IPS-NIHi11 (cell line): ENCODE measurements at regions not wholly inside any gene's neighbourhood (a gene's known extent, or its start where the extent isn't known, plus 50 kb on each side); places are given as distances from the start of the nearest gene placed in this dataset.

Experiments used
- DNase-seq: peaks from one replicate; pipeline ENCODE4 v3.0.0; 2012; ENCODE audit warnings: mixed read lengths, low spot score

GRCh38 chr5:5793242-5794117, 371.0 kb downstream of the ICE1 start:
- DNase-seq = no peak

- DNase-seq = no peak
Measured at GRCh38 chr5:5792106-5792505, 369.6 kb downstream of the ICE1 start.

DNA sequence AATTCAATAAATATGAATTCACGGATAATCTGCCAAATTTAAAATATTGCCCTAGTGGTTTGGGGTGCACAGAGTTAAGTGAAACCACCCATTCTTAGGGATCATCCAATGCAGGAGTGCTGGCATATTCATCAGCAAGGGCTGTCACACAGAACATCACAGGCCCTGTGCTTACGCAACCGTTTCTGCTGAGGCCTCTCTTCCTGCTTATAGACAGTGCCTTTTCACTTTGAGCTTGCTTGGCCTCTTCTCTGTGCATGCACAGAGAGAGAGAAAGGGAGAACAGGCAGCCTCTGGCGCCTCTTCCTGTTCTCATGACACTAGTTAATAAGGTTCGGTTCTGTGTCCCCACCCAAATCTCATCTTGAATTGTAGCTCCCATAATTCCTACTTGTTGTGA, 366.3 kb downstream of the ICE1 start:
- DNase-seq = no peak

DNA sequence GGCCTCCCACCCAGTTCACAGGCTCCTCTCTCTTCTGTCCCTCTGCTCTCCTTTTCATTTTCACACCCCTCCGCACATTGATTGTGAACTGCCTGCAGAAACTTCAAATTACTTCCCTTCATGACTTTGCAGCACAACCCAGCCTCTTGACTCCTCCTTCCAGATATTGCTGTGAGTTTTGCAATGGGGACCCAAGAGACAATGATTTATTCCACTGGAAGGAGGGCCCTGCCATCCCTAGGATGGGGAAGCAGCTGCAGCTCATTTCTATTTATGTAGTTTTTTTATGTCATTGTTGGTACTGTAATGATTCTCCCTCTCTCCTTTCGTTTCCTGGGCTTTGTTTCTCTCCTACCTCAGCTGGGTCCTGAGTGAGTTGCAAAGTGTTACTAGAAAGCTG, 364.9 kb downstream of the ICE1 start:
- no peak for DNase-seq

DNA sequence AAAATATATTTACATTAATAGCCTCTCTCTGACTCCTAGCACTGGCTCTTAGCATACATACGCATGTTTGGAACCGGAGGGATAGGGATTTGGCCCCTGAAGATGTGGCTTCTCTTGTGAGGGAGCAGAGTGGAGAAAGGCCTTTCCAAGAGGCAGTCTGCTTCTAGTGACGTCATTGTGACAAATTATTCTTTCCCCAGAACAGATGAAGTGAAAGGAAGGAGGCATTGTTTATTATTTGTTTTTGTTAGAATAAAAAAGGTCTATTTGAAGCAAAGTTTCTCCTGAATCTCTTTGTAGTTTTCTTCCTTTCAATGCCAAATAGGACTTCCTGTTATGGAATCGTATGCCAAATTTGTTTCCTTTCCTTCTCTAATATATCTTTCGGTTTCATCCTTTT, 361.6 kb downstream of the ICE1 start:
- DNase-seq = no peak

DNA sequence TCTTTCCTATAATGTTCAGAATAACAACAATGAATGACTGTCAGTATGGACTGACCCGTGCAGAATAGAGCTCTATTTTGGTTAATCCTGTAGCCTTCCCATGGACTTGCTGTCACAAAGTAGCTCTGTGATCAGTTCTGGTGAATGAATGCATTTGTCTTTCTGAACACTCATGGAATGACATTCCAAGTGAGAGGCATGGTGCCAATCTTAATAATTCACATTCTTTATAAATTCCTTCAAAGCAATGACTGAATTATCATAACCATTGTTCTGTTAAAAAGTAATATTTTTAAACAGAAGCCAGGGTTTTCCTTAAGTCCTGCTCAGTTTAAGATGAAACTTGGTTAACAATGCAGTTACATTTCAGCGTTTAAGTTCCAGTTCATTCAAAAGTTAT, 360.5 kb downstream of the ICE1 start:
- DNase-seq = no peak

GRCh38 chr5:5782402-5782801, 359.9 kb downstream of the ICE1 start:
- DNase-seq = no peak

DNA sequence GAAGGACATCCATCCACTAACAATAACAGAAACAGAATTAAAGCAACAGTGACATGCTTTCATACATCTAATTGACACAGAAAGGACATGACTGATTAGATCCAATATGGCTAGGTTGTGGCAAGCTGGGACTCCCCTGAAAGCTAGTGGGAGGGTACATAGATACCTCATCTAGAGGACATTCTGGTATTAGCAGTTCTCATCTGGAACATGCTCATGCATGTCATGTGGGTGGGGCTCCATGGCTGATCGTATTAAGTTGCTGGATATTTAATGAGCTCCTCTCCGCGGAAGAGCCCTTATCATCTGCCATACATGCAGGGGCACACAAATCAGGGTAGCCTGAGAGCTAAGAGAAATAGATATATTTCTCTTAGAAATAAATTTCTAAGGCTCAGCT, 358.9 kb downstream of the ICE1 start:
- DNase-seq = no peak

GRCh38 chr5:5780253-5780652, 357.8 kb downstream of the ICE1 start:
- DNase-seq = no peak

- DNase-seq = no peak
Measured at GRCh38 chr5:5777013-5777412, 354.5 kb downstream of the ICE1 start.

DNA sequence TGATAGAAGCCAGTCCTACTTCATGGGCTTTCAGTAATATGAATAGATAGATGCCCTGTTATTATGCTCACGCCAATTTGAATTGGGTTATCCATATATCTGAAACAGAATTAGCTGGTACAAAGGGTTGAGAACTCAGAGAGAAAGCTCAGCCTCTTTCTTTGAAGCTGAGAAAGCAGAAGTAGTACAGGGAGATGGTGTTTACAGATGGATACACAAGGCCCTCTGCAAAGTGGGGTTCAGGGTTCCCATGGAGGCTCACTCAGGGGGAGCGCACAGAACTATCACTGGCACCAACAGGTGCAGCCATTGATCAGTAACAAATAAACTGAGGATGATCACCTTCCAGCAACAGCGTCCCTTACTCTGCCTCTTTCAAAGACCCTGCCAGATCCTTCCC, 349.7 kb downstream of the ICE1 start:
- no peak for DNase-seq

GRCh38 chr5:5770825-5771224, 348.3 kb downstream of the ICE1 start:
- DNase-seq = no peak

DNA sequence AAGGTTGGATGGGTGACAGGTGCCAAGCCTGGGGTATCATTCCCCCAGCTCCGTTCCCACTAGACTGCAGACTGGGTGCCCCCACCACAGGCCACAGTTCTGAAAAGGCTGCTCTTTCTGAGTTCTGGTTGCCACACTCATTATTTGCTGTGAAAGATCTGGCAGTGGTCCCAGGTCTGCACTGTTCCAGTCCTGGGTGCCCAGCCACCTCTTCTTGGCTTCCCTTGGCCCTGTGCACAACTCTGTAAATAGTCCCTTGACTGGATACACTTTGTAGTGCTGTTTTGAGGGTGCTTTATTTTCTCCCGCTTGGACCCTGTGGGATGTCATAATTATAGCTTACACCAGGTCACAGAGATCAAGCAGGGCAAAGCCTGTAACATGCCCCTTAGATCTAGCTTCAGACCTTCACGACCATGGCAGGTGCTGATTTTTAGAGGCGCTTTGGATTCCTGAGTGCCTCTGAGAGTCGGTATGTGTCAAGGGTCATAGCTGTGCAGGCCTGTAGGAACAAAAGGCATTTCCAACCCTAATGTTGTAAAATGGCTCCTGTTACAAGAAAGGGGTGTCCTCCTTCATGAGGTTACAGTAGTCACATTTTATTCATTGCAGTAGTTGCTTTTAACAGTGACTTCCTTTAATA, 344.9 kb downstream of the ICE1 start:
- no peak for DNase-seq

- DNase-seq = no peak
Measured at GRCh38 chr5:5765066-5765850, 342.8 kb downstream of the ICE1 start.

GRCh38 chr5:5764246-5764645, 341.8 kb downstream of the ICE1 start:
- DNase-seq = no peak

- no peak for DNase-seq
Measured at GRCh38 chr5:5756762-5757161, 334.3 kb downstream of the ICE1 start.

DNA sequence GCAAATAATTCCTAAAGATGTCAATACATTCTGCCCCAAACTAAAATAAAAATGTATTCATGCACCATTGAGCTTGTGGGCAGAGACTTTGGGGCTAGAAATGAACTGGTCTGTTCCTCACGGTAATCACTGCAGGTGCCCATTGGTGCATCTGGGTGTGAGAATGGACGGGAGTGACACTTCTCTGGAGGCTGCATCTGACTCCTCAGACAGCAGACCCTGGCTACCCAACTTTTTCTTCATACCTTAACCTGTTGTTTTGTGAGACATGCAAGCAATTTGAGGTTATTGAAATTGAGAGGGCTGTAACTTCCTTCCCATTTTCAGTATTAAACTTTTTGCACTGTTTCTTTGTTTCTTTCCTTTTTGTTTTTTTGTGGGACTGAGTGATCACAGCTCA, 333.4 kb downstream of the ICE1 start:
- DNase-seq = no peak

GRCh38 chr5:5752844-5753243, 330.4 kb downstream of the ICE1 start:
- DNase-seq = no peak

- no peak for DNase-seq
Measured at GRCh38 chr5:5751987-5752386, 329.5 kb downstream of the ICE1 start.

DNA sequence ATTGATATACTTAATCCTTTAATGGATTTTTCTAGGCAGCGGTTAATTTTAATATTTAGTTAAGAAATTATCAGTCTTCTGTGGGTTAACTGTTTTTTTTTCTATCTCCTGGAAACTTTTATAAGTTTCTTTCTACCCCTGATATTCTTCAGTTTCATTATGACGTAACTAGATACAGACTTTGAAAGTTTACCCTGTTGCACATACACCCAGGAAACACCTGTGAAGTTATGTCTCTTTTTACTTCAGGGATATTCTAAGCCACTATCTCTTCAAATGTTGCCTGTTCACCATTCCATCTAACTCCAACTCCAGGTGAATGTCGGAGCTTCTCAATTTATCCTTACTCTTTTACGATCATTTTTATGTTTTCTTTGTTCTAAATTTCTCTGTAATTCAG, 329.0 kb downstream of the ICE1 start:
- DNase-seq = no peak

- DNase-seq = no peak
Measured at GRCh38 chr5:5741418-5741817, 318.9 kb downstream of the ICE1 start.

DNA sequence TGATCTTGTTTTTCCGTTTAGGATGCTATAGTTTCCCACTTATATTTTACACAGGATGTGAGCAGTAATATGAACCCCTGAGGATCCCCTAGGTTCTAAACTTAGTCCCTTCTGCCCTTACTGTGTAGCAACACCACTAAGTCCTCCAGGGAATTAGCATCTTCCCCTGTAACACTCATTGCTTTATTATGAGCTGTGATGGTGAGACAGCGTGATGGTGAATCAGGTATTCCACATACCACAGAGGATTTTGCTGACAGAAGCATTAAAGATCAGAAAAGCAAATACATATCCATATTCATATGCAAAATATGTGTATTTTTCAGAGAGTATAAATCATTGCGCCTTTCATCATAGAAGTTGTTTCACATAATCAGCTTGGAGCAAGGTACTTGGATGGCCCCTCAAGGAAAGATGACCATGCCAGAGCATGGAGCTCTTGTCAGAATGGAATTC, 317.0 kb downstream of the ICE1 start:
- DNase-seq = no peak
